GM23338 (cell line): ENCODE measurements at regions not wholly inside any gene's neighbourhood (a gene's known extent, or its start where the extent isn't known, plus 50 kb on each side); places are given as distances from the start of the nearest gene placed in this dataset.

Experiments
- EZH2 ChIP-seq: fragments of 200-600 bp; sonication (generic); IDR thresholded peaks from one replicate; pipeline ENCODE4 v1.8.0; 2017; ENCODE audit warnings: antibody characterized with exemption, mild to moderate bottlenecking, low read depth; ENCODE audit not compliant: unreplicated experiment
- EZH2phosphoT487 ChIP-seq: fragments of 200-600 bp; sonication (generic); IDR thresholded peaks from one replicate; pipeline ENCODE4 v1.8.1; 2018; ENCODE audit warnings: antibody characterized with exemption; ENCODE audit not compliant: unreplicated experiment
- POLR2AphosphoS5 ChIP-seq: IDR thresholded peaks from 2 replicates; pipeline ENCODE4 v1.6.1; 2016; ENCODE audit warnings: antibody characterized with exemption, low read depth
- ZNF331 ChIP-seq: fragments of 250-450 bp; sonication (Bioruptor Pico); IDR thresholded peaks from 2 replicates; pipeline ENCODE4 v1.5.0; 2020; ENCODE audit warnings: low read depth, mild to moderate bottlenecking, moderate library complexity
- TF ChIP-seq, protein P1 (sequence below), 2 experiments: fragments of 200-600 bp in 1 of 2; sonication (generic) in 1 of 2; conservative IDR thresholded peaks; 2 replicates each; pipeline versions ENCODE4 v1.5.1 to v1.6.1; 2016 to 2017; ENCODE audit warnings: antibody characterized with exemption in 2 of 2, low read depth in 2 of 2, mild to moderate bottlenecking in 2 of 2, moderate library complexity in 1 of 2
- TF ChIP-seq, protein P2 (sequence below): IDR thresholded peaks from one replicate; pipeline ENCODE4 v1.6.1; 2018; ENCODE audit warnings: antibody characterized with exemption; ENCODE audit not compliant: unreplicated experiment

DNA sequence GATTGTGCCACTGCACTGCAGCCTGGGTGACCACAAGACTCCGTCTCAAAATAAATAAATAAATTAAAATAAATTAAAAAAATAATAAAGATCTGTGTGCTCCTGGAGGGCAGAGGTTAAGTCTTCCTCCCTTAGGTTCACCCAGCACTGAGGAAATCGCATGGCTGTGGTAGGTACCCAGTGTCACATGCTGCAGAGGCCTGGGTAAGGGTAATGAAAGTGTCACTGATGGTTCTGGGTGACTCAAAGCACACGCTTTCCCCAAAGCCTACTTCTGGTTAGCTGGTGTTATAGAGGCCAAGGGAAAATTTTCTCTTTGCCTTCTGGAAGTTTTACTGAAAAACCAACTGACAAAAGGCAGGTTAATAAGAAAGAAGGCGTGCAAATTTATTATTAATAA is 88.8 kb upstream of the ITGB1 start:
- TF ChIP-seq EZH2 (no peak), POLR2AphosphoS5 (no peak), EZH2phosphoT487 (no peak), ZNF331 (CRISPR knock-in tag) (no peak)
- TF ChIP-seq, protein P1, sequence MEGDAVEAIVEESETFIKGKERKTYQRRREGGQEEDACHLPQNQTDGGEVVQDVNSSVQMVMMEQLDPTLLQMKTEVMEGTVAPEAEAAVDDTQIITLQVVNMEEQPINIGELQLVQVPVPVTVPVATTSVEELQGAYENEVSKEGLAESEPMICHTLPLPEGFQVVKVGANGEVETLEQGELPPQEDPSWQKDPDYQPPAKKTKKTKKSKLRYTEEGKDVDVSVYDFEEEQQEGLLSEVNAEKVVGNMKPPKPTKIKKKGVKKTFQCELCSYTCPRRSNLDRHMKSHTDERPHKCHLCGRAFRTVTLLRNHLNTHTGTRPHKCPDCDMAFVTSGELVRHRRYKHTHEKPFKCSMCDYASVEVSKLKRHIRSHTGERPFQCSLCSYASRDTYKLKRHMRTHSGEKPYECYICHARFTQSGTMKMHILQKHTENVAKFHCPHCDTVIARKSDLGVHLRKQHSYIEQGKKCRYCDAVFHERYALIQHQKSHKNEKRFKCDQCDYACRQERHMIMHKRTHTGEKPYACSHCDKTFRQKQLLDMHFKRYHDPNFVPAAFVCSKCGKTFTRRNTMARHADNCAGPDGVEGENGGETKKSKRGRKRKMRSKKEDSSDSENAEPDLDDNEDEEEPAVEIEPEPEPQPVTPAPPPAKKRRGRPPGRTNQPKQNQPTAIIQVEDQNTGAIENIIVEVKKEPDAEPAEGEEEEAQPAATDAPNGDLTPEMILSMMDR (conservative IDR thresholded peaks at IDR 0.05; ENCODE audit: low read depth in 2 of 2) = no peak
- TF ChIP-seq, protein P2, sequence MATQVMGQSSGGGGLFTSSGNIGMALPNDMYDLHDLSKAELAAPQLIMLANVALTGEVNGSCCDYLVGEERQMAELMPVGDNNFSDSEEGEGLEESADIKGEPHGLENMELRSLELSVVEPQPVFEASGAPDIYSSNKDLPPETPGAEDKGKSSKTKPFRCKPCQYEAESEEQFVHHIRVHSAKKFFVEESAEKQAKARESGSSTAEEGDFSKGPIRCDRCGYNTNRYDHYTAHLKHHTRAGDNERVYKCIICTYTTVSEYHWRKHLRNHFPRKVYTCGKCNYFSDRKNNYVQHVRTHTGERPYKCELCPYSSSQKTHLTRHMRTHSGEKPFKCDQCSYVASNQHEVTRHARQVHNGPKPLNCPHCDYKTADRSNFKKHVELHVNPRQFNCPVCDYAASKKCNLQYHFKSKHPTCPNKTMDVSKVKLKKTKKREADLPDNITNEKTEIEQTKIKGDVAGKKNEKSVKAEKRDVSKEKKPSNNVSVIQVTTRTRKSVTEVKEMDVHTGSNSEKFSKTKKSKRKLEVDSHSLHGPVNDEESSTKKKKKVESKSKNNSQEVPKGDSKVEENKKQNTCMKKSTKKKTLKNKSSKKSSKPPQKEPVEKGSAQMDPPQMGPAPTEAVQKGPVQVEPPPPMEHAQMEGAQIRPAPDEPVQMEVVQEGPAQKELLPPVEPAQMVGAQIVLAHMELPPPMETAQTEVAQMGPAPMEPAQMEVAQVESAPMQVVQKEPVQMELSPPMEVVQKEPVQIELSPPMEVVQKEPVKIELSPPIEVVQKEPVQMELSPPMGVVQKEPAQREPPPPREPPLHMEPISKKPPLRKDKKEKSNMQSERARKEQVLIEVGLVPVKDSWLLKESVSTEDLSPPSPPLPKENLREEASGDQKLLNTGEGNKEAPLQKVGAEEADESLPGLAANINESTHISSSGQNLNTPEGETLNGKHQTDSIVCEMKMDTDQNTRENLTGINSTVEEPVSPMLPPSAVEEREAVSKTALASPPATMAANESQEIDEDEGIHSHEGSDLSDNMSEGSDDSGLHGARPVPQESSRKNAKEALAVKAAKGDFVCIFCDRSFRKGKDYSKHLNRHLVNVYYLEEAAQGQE = no peak
